22Rv1 (cell line): ENCODE measurements at regions not wholly inside any gene's neighbourhood (a gene's known extent, or its start where the extent isn't known, plus 50 kb on each side); places are given as distances from the start of the nearest gene placed in this dataset.

ENCODE experiments used
- ZFX ChIP-seq: fragments of 450-650 bp; IDR thresholded peaks from 2 replicates; pipeline ENCODE4 v1.6.1; 2017; ENCODE audit warnings: antibody characterized with exemption, borderline replicate concordance
- TF ChIP-seq, protein P1 (sequence below): fragments of 450-650 bp; IDR thresholded peaks from 2 replicates; pipeline ENCODE4 v1.5.1; 2017; ENCODE audit warnings: mild to moderate bottlenecking

DNA sequence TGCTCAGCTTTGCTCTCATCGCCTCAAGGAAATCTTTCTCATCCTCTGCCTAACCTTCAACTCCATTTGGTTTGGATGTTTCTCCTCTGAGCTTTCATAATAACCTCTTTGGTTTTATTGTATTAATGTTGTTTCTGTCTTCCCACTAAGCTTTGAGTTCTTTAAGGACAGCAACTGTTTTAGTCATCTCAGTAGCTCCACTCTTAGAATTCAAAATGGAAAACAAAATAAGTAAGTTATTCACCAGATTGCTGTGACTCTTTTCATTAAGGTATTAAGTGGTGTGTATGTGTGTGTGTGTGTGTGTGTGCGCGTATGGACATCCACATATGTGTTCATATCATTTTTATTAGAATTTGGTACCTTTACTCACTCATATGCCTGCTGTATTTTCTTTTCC lies 279.2 kb upstream of the BOD1L1 start:
- TF ChIP-seq, protein P1, sequence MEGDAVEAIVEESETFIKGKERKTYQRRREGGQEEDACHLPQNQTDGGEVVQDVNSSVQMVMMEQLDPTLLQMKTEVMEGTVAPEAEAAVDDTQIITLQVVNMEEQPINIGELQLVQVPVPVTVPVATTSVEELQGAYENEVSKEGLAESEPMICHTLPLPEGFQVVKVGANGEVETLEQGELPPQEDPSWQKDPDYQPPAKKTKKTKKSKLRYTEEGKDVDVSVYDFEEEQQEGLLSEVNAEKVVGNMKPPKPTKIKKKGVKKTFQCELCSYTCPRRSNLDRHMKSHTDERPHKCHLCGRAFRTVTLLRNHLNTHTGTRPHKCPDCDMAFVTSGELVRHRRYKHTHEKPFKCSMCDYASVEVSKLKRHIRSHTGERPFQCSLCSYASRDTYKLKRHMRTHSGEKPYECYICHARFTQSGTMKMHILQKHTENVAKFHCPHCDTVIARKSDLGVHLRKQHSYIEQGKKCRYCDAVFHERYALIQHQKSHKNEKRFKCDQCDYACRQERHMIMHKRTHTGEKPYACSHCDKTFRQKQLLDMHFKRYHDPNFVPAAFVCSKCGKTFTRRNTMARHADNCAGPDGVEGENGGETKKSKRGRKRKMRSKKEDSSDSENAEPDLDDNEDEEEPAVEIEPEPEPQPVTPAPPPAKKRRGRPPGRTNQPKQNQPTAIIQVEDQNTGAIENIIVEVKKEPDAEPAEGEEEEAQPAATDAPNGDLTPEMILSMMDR: no peak
- no peak for TF ChIP-seq ZFX
